ENCODE measurements at regions not wholly inside any gene's neighbourhood (a gene's known extent, or its start where the extent isn't known, plus 50 kb on each side); places are given as distances from the start of the nearest gene placed in this dataset.

GRCh38 chr1:229097356-229097755 is 173.6 kb upstream of the RAB4A start:
- no peak for ATAC-seq (ENCODE audit: insufficient number of reproducible peaks, low FRiP score, low read depth)
- Histone ChIP-seq H3K27ac (no peak overlapping the region), H3K4me1 (ENCODE audit: control insufficient read depth in 1 of 2, low read depth in 2 of 2) (peaks cover 4 to 39% of the 10 kb centered on the region in 2 donors), H3K9me3 (no peaks in the 10 kb centered on the region), H3K36me3 (no peaks in the 10 kb centered on the region), H3K27me3 (replicated peaks; ENCODE audit: insufficient read depth) (no peaks in the 10 kb centered on the region), H3K4me3 (no peak overlapping the region)
- DNase-seq (ENCODE audit: low spot score): no peak
- no peak for TF ChIP-seq CTCF (IDR thresholded peaks at IDR 0.05)

GRCh38 chr1:229098361-229098760 is 172.6 kb upstream of the RAB4A start:
- Histone ChIP-seq H3K36me3 (no peaks in the 10 kb centered on the region), H3K4me1 (ENCODE audit: control insufficient read depth in 1 of 2, low read depth in 2 of 2) (peaks cover 8 to 39% of the 10 kb centered on the region in 2 donors), H3K4me3 (no peak overlapping the region), H3K9me3 (no peaks in the 10 kb centered on the region), H3K27me3 (replicated peaks; ENCODE audit: insufficient read depth) (no peaks in the 10 kb centered on the region), H3K27ac (no peak overlapping the region)
- TF ChIP-seq CTCF (IDR thresholded peaks at IDR 0.05): no peak
- ATAC-seq (ENCODE audit: insufficient number of reproducible peaks, low FRiP score, low read depth) (no peak), DNase-seq (ENCODE audit: low spot score) (no peak)

GRCh38 chr1:229098903-229099578 is 171.9 kb upstream of the RAB4A start:
- no peak overlapping the region for H3K4me3 ChIP-seq
- ATAC-seq (ENCODE audit: insufficient number of reproducible peaks, low FRiP score, low read depth): no peak
- peaks cover 8 to 39% of the 10 kb centered on the region in 2 donors for H3K4me1 ChIP-seq (ENCODE audit: control insufficient read depth in 1 of 2, low read depth in 2 of 2)
- no peak overlapping the region for H3K27ac ChIP-seq
- no peaks in the 10 kb centered on the region for H3K27me3 ChIP-seq (replicated peaks; ENCODE audit: insufficient read depth)
- DNase-seq (ENCODE audit: low spot score): no peak
- no peaks in the 10 kb centered on the region for H3K36me3 ChIP-seq
- no peaks in the 10 kb centered on the region for H3K9me3 ChIP-seq
- no peak for TF ChIP-seq CTCF (IDR thresholded peaks at IDR 0.05)

- peaks cover 13 to 46% of the 10 kb centered on the region in 2 donors for H3K4me1 ChIP-seq (ENCODE audit: control insufficient read depth in 1 of 2, low read depth in 2 of 2)
- TF ChIP-seq CTCF (IDR thresholded peaks at IDR 0.05): no peak
- H3K27me3 ChIP-seq (replicated peaks; ENCODE audit: insufficient read depth): no peaks in the 10 kb centered on the region
- no peaks in the 10 kb centered on the region for H3K36me3 ChIP-seq
- no peak overlapping the region for H3K27ac ChIP-seq
- no peaks in the 10 kb centered on the region for H3K9me3 ChIP-seq
- DNase-seq (ENCODE audit: low spot score) (no peak), ATAC-seq (ENCODE audit: insufficient number of reproducible peaks, low FRiP score, low read depth) (no peak)
- no peak overlapping the region for H3K4me3 ChIP-seq
These were observed 169.7 kb upstream of the RAB4A start for GRCh38 chr1:229101011-229101871.

GRCh38 chr1:229102741-229103391 is 168.0 kb upstream of the RAB4A start:
- TF ChIP-seq CTCF (IDR thresholded peaks at IDR 0.05): no peak
- Histone ChIP-seq H3K27ac (no peak overlapping the region), H3K36me3 (no peaks in the 10 kb centered on the region), H3K4me3 (no peak overlapping the region), H3K9me3 (no peaks in the 10 kb centered on the region), H3K27me3 (replicated peaks; ENCODE audit: insufficient read depth) (no peaks in the 10 kb centered on the region), H3K4me1 (ENCODE audit: control insufficient read depth in 1 of 2, low read depth in 2 of 2) (peaks cover 13 to 62% of the 10 kb centered on the region in 2 donors)
- no peak for ATAC-seq (ENCODE audit: insufficient number of reproducible peaks, low FRiP score, low read depth)
- DNase-seq (ENCODE audit: low spot score): no peak

Measured in thoracic aorta (tissue), 2 donors.